ENCODE measurements at regions not wholly inside any gene's neighbourhood (a gene's known extent, or its start where the extent isn't known, plus 50 kb on each side); places are given as distances from the start of the nearest gene placed in this dataset.

DNA sequence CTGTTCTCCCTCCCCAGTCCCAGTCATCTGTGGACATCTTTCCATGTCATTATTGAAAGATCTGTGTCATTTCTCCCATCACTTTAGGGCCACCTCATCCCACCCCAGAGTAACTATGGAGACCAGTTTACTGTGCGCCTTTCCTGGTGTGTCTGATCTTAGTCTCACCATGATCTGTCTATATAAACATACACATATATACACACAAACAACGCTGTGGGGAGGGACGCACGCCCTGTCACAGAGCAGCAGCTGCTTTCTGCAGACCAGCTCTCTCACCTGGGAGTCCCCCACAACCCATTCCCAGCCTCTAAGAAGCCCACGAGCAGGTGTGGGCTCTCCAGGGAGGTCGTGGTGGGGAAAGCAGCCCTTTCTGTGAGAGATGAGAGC is 68.1 kb upstream of the TOX2 start:
- TF ChIP-seq, protein P1, sequence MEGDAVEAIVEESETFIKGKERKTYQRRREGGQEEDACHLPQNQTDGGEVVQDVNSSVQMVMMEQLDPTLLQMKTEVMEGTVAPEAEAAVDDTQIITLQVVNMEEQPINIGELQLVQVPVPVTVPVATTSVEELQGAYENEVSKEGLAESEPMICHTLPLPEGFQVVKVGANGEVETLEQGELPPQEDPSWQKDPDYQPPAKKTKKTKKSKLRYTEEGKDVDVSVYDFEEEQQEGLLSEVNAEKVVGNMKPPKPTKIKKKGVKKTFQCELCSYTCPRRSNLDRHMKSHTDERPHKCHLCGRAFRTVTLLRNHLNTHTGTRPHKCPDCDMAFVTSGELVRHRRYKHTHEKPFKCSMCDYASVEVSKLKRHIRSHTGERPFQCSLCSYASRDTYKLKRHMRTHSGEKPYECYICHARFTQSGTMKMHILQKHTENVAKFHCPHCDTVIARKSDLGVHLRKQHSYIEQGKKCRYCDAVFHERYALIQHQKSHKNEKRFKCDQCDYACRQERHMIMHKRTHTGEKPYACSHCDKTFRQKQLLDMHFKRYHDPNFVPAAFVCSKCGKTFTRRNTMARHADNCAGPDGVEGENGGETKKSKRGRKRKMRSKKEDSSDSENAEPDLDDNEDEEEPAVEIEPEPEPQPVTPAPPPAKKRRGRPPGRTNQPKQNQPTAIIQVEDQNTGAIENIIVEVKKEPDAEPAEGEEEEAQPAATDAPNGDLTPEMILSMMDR (IDR thresholded peaks at IDR 0.05): no peak
- no peak for TF ChIP-seq EP300 (IDR thresholded peaks at IDR 0.05)

Data from tibial nerve (tissue), 4 donors.